ENCODE measurements at regions not wholly inside any gene's neighbourhood (a gene's known extent, or its start where the extent isn't known, plus 50 kb on each side); places are given as distances from the start of the nearest gene placed in this dataset.

DNA sequence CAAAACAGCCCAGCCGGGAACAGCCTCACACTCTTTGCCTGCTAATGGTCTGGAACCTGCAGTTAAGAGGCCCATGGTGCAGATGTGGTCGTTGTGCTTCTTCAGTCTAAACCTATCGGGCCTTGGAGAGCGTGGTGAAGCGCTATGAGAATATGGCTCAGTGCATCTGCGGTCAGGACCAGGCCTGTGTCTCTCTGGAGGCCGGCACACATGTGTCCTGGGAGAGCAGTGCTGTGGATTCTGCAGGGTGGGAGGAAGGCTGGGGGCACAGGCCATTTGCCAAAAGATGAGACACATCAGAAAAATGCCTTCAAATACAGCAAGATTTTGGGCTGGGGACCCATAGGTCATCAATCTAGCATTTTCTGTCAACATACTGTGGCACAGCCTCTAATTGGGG lies 231.5 kb upstream of the GLI3 start:
- WGBS (ENCODE audit: extremely low coverage, insufficient read length, low lambda C conversion rate) = no CpG with 5 or more reads among the region's 7 CpGs
- no peak overlapping the region for H3K4me2 ChIP-seq (ENCODE audit: insufficient read depth, insufficient read length, low read length)
- H2AFZ ChIP-seq (ENCODE audit: low read length) = no peak overlapping the region

More for the DNA sequence above, 231.5 kb upstream of the GLI3 start:
- no peaks in the 10 kb centered on the region for H3K23me2 ChIP-seq (ENCODE audit: insufficient read length, low read depth, low read length, poor library complexity, severe bottlenecking)
- no peaks in the 10 kb centered on the region for H3K4me1 ChIP-seq (ENCODE audit: insufficient read depth, low read length)
- no peak overlapping the region for H2BK12ac ChIP-seq (ENCODE audit: insufficient read length, low read depth, low read length)
- H3K79me2 ChIP-seq (ENCODE audit: insufficient read depth, low read length) = no peaks in the 10 kb centered on the region
- no peaks in the 10 kb centered on the region for H4K20me1 ChIP-seq (ENCODE audit: control insufficient read depth, insufficient read depth, insufficient read length)
- H4K5ac ChIP-seq (ENCODE audit: insufficient read length, low read depth, low read length) = no peak overlapping the region
- H3K4ac ChIP-seq (ENCODE audit: low read depth, low read length) = no peak overlapping the region
- H3K4me1 Mint-ChIP-seq = no peaks in the 10 kb centered on the region
- no peaks in the 10 kb centered on the region for H3K36me3 Mint-ChIP-seq (ENCODE audit: insufficient read depth in 1 of 3, low read depth in 3 of 3)
- H3K9me3 Mint-ChIP-seq = peaks cover 3% of the 10 kb centered on the region in 2 experiments; a peak in 3 of 5 replicates
- H3T11ph ChIP-seq (ENCODE audit: low read length) = no peak overlapping the region
- no peak overlapping the region for H3K27ac Mint-ChIP-seq
- H2BK5ac ChIP-seq (ENCODE audit: insufficient read length, low read length) = no peak overlapping the region
- TF ChIP-seq, protein P1, sequence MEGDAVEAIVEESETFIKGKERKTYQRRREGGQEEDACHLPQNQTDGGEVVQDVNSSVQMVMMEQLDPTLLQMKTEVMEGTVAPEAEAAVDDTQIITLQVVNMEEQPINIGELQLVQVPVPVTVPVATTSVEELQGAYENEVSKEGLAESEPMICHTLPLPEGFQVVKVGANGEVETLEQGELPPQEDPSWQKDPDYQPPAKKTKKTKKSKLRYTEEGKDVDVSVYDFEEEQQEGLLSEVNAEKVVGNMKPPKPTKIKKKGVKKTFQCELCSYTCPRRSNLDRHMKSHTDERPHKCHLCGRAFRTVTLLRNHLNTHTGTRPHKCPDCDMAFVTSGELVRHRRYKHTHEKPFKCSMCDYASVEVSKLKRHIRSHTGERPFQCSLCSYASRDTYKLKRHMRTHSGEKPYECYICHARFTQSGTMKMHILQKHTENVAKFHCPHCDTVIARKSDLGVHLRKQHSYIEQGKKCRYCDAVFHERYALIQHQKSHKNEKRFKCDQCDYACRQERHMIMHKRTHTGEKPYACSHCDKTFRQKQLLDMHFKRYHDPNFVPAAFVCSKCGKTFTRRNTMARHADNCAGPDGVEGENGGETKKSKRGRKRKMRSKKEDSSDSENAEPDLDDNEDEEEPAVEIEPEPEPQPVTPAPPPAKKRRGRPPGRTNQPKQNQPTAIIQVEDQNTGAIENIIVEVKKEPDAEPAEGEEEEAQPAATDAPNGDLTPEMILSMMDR (conservative IDR thresholded peaks at IDR 0.05) = no peak
- no peak overlapping the region for H3K23ac ChIP-seq (ENCODE audit: insufficient read length, low read depth, low read length)
- no peak overlapping the region for H3K18ac ChIP-seq (ENCODE audit: insufficient read length, low read depth, low read length)
- no peak overlapping the region for H2BK20ac ChIP-seq (ENCODE audit: low read depth, low read length, poor library complexity, severe bottlenecking)
- H3K56ac ChIP-seq (ENCODE audit: insufficient read length, low read depth, low read length) = no peak overlapping the region
- no peak overlapping the region for H2BK15ac ChIP-seq (ENCODE audit: low read depth, low read length)
- no peaks in the 10 kb centered on the region for H3K9me3 ChIP-seq (ENCODE audit: control insufficient read depth, low read depth, low read length)
- H3K14ac ChIP-seq (ENCODE audit: insufficient read depth, low read length) = no peak overlapping the region
- no peak overlapping the region for H4K91ac ChIP-seq (ENCODE audit: insufficient read length, low read depth, low read length)
- H3K27ac ChIP-seq (ENCODE audit: insufficient read length, low read depth, low read length) = no peak overlapping the region
- no peaks in the 10 kb centered on the region; the same call in 1 of the 2 replicates for H3K27me3 Mint-ChIP-seq (ENCODE audit: low read depth)
- H4K8ac ChIP-seq (replicated peaks; ENCODE audit: insufficient read length, low read depth, low read length) = no peak overlapping the region
- H3K27me3 ChIP-seq (ENCODE audit: insufficient read depth, low read length) = no peaks in the 10 kb centered on the region
- no peak overlapping the region for H3K9ac ChIP-seq (ENCODE audit: extremely low read depth, insufficient read length, low read length)
- H3K4me3 Mint-ChIP-seq = no peak overlapping the region
- H2BK120ac ChIP-seq (ENCODE audit: low read depth, low read length, poor library complexity, severe bottlenecking) = no peak overlapping the region
- no peak overlapping the region for H2AK5ac ChIP-seq (ENCODE audit: insufficient read length, low read length)
- H3K79me1 ChIP-seq (ENCODE audit: insufficient read depth, low read depth, low read length, poor library complexity, severe bottlenecking) = no peaks in the 10 kb centered on the region
- no peak for DNase-seq
